Neural progenitor cell (in vitro differentiated cells): ENCODE measurements at regions not wholly inside any gene's neighbourhood (a gene's known extent, or its start where the extent isn't known, plus 50 kb on each side); places are given as distances from the start of the nearest gene placed in this dataset.

Experiments used
- DNase-seq: peaks from one replicate; pipeline ENCODE4 v3.0.0-alpha.2; 2016; ENCODE audit warnings: low spot score
- H2AFZ ChIP-seq: fragments of 200-600 bp; sonication (generic); replicated peaks from 2 replicates; pipeline ENCODE4 v1.6.1; 2016; ENCODE audit warnings: antibody characterized with exemption
- H3F3A ChIP-seq: fragments of 200-600 bp; sonication (generic); 2 replicates; pipeline ENCODE4 v1.6.1; 2016; ENCODE audit warnings: antibody characterized with exemption, low read depth
- H3K27ac ChIP-seq: fragments of 200-600 bp; sonication (generic); 2 replicates; pipeline ENCODE4 v1.5.1; 2016; ENCODE audit warnings: mild to moderate bottlenecking
- H3K27me3 ChIP-seq: fragments of 200-600 bp; sonication (generic); 2 replicates; pipeline ENCODE4 v1.6.1; 2016; ENCODE audit warnings: mild to moderate bottlenecking, moderate library complexity
- H3K36me3 ChIP-seq: fragments of 200-600 bp; sonication (generic); 2 replicates; pipeline ENCODE4 v1.5.1; 2016
- H3K4me1 ChIP-seq: fragments of 200-600 bp; sonication (generic); 2 replicates; pipeline ENCODE4 v1.6.1; 2016; ENCODE audit warnings: mixed run types
- H3K4me2 ChIP-seq: fragments of 200-600 bp; sonication (generic); 2 replicates; pipeline ENCODE4 v1.6.1; 2016
- H3K4me3 ChIP-seq: fragments of 200-600 bp; sonication (generic); 2 replicates; pipeline ENCODE4 v1.5.1; 2016
- H3K79me2 ChIP-seq: fragments of 200-600 bp; sonication (generic); 2 replicates; pipeline ENCODE4 v1.6.1; 2016; ENCODE audit warnings: low read depth
- H3K9ac ChIP-seq: fragments of 200-600 bp; sonication (generic); 2 replicates; pipeline ENCODE4 v1.6.1; 2016
- H3K9me3 ChIP-seq: fragments of 200-600 bp; sonication (generic); 2 replicates; pipeline ENCODE4 v1.5.1; 2016; ENCODE audit warnings: low read depth
- H4K20me1 ChIP-seq: fragments of 200-600 bp; sonication (generic); 2 replicates; pipeline ENCODE4 v1.6.1; 2016; ENCODE audit warnings: low read depth
- H3K27ac Mint-ChIP-seq: 3 replicates; pipeline ENCODE4 v1.8.0; 2021; ENCODE audit warnings: mixed read lengths
- H3K27me3 Mint-ChIP-seq: 2 replicates; pipeline ENCODE4 v1.8.0; 2022; ENCODE audit warnings: low read depth, mild to moderate bottlenecking, inconsistent platforms, moderate library complexity, mixed read lengths; ENCODE audit not compliant: insufficient read depth
- H3K36me3 Mint-ChIP-seq: 3 replicates; pipeline ENCODE4 v1.8.0; 2021; ENCODE audit warnings: mixed read lengths
- H3K4me1 Mint-ChIP-seq: 3 replicates; pipeline ENCODE4 v1.8.0; 2021; ENCODE audit warnings: mixed read lengths
- H3K4me3 Mint-ChIP-seq: 3 replicates; pipeline ENCODE4 v1.8.0; 2021; ENCODE audit warnings: mild to moderate bottlenecking, moderate library complexity, mixed read lengths
- H3K9me3 Mint-ChIP-seq: 3 replicates; pipeline ENCODE4 v1.8.0; 2020; ENCODE audit warnings: mixed read lengths
- EZH2 ChIP-seq: fragments of 200-600 bp; sonication (generic); IDR thresholded peaks from 2 replicates; pipeline ENCODE4 v1.6.1; 2017; ENCODE audit warnings: antibody characterized with exemption, mild to moderate bottlenecking, moderate library complexity
- EZH2phosphoT487 ChIP-seq: fragments of 200-600 bp; sonication (generic); IDR thresholded peaks from 2 replicates; pipeline ENCODE4 v1.6.1; 2017; ENCODE audit warnings: antibody characterized with exemption
- TF ChIP-seq, protein P1 (sequence below): fragments of 200-600 bp; sonication (generic); IDR thresholded peaks from 2 replicates; pipeline ENCODE4 v1.5.1; 2017; ENCODE audit warnings: antibody characterized with exemption, mild to moderate bottlenecking

DNA sequence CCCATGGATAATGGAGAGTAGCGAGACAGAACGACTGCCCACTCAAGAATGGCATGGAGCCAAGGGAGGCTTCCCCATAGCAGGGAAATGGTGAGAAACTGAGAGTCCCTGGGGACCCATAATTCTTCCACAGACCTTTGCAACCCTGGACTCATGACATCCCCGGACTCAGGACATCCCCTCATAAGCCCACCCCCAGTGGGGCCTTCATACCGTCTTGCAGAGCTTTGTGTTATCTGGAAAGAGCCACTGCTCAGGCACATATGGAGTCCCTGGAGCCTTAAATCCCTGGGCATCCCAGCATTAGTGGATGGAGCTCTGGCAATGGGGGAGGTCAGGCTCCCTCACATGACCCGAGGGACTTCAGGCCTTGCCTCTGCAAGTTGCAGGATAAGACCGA, 865.4 kb upstream of the ARRDC3 start:
- no peak for DNase-seq
- H3K4me2 ChIP-seq = no peak overlapping the region
- H3K27ac ChIP-seq = no peak overlapping the region
- H3K79me2 ChIP-seq = no peaks in the 10 kb centered on the region
- Mint-ChIP-seq H3K9me3 (peaks cover 23% of the 10 kb centered on the region), H3K4me1 (no peaks in the 10 kb centered on the region), H3K36me3 (peaks cover 6% of the 10 kb centered on the region), H3K4me3 (no peak overlapping the region), H3K27me3 (peaks cover 2% of the 10 kb centered on the region), H3K27ac (no peak overlapping the region)
- no peaks in the 10 kb centered on the region for H4K20me1 ChIP-seq
- H3K27me3 ChIP-seq = no peaks in the 10 kb centered on the region
- no peaks in the 10 kb centered on the region for H3K36me3 ChIP-seq
- H3F3A ChIP-seq = no peaks in the 10 kb centered on the region
- no peak overlapping the region for H2AFZ ChIP-seq
- no peak overlapping the region for H3K9ac ChIP-seq
- peaks cover 5% of the 10 kb centered on the region for H3K9me3 ChIP-seq
- TF ChIP-seq EZH2 (no peak), EZH2phosphoT487 (no peak)
- TF ChIP-seq, protein P1, sequence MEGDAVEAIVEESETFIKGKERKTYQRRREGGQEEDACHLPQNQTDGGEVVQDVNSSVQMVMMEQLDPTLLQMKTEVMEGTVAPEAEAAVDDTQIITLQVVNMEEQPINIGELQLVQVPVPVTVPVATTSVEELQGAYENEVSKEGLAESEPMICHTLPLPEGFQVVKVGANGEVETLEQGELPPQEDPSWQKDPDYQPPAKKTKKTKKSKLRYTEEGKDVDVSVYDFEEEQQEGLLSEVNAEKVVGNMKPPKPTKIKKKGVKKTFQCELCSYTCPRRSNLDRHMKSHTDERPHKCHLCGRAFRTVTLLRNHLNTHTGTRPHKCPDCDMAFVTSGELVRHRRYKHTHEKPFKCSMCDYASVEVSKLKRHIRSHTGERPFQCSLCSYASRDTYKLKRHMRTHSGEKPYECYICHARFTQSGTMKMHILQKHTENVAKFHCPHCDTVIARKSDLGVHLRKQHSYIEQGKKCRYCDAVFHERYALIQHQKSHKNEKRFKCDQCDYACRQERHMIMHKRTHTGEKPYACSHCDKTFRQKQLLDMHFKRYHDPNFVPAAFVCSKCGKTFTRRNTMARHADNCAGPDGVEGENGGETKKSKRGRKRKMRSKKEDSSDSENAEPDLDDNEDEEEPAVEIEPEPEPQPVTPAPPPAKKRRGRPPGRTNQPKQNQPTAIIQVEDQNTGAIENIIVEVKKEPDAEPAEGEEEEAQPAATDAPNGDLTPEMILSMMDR = no peak
- no peaks in the 10 kb centered on the region for H3K4me1 ChIP-seq
- no peak overlapping the region for H3K4me3 ChIP-seq

DNA sequence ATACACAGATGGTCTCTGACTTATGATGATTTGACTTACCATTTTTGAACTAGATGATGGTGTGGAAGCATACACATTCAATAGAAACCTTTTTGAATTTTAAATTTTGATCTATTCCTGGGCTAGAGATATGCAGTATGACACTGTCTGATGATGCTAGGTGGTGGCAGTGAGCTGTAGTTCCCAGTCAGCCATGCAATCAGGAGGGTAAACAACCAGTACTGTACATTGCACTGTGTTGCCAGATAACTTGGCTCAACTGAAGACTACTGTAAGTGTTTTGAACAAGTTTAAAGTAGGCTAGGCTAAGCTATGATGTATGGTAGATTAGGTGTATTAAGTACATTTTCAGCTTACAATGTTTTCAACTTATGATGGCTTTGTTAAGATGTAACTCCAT, 859.1 kb upstream of the ARRDC3 start:
- TF ChIP-seq EZH2phosphoT487 (no peak), EZH2 (no peak)
- TF ChIP-seq, protein P1 = no peak
- Histone ChIP-seq H3K36me3 (no peaks in the 10 kb centered on the region), H3K27me3 (no peaks in the 10 kb centered on the region), H3K9ac (no peak overlapping the region), H3K4me1 (no peaks in the 10 kb centered on the region), H2AFZ (no peak overlapping the region), H3F3A (no peaks in the 10 kb centered on the region), H3K4me2 (no peak overlapping the region), H3K4me3 (no peak overlapping the region), H3K79me2 (no peaks in the 10 kb centered on the region), H3K9me3 (no peaks in the 10 kb centered on the region), H4K20me1 (no peaks in the 10 kb centered on the region), H3K27ac (no peak overlapping the region)
- H3K36me3 Mint-ChIP-seq = no peaks in the 10 kb centered on the region
- H3K4me1 Mint-ChIP-seq = no peaks in the 10 kb centered on the region
- H3K27ac Mint-ChIP-seq = no peak overlapping the region
- H3K4me3 Mint-ChIP-seq = no peak overlapping the region
- DNase-seq = no peak
- H3K27me3 Mint-ChIP-seq = no peaks in the 10 kb centered on the region
- no peaks in the 10 kb centered on the region for H3K9me3 Mint-ChIP-seq

DNA sequence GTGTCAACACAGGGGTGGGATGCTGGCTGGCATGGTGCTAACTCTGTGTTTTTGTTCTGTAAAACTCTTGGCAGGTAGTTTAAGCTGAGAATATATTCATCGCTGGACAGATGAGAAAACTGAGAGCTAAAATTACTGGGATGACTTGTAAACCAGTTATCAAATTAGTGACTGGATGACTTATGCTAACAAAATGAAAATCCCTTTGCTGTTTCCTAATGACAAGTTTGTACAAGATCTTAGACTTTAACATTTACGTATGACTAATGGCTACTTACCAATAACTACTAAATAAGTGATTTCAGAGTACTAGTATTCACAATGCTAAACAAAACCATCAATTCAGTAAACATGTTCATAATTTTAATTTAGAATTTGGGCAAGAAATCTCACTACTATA, 854.8 kb upstream of the ARRDC3 start:
- H3K9ac ChIP-seq = no peak overlapping the region
- H3K4me3 Mint-ChIP-seq = no peak overlapping the region
- no peaks in the 10 kb centered on the region for H4K20me1 ChIP-seq
- H3K4me2 ChIP-seq = no peak overlapping the region
- H3K27ac Mint-ChIP-seq = no peak overlapping the region
- no peaks in the 10 kb centered on the region for H3K9me3 ChIP-seq
- H3K27ac ChIP-seq = no peak overlapping the region
- no peak overlapping the region for H3K4me3 ChIP-seq
- H3K9me3 Mint-ChIP-seq = no peaks in the 10 kb centered on the region
- no peaks in the 10 kb centered on the region for H3K4me1 ChIP-seq
- no peak overlapping the region for H2AFZ ChIP-seq
- TF ChIP-seq EZH2phosphoT487 = no peak
- TF ChIP-seq EZH2 = no peak
- TF ChIP-seq, protein P1 = no peak
- H3K27me3 ChIP-seq = no peaks in the 10 kb centered on the region
- no peaks in the 10 kb centered on the region for H3F3A ChIP-seq
- H3K36me3 ChIP-seq = no peaks in the 10 kb centered on the region
- H3K27me3 Mint-ChIP-seq = no peaks in the 10 kb centered on the region
- no peaks in the 10 kb centered on the region for H3K4me1 Mint-ChIP-seq
- no peak for DNase-seq
- no peaks in the 10 kb centered on the region for H3K36me3 Mint-ChIP-seq
- no peaks in the 10 kb centered on the region for H3K79me2 ChIP-seq
